ENCODE measurements at regions not wholly inside any gene's neighbourhood (a gene's known extent, or its start where the extent isn't known, plus 50 kb on each side); places are given as distances from the start of the nearest gene placed in this dataset.

- TF ChIP-seq CTCF (IDR thresholded peaks at IDR 0.05; ENCODE audit: low read depth, low read length, missing control alignments), result no peak
These were observed 148.1 kb downstream of the PPARGC1A start for GRCh38 chr4:23741681-23742191.

GRCh38 chr4:23737571-23737970, 152.3 kb downstream of the PPARGC1A start:
- TF ChIP-seq CTCF (IDR thresholded peaks at IDR 0.05; ENCODE audit: low read depth, low read length, missing control alignments), result no peak
- in situ Hi-C loops (cut with HindIII; ENCODE audit: low sequenced_read_pairs), result no loop called here
- no peak for DNase-seq (ENCODE audit: low read depth)
- H3K4me3 ChIP-seq (ENCODE audit: low read depth, low read length), result no peak overlapping the region

More at GRCh38 chr4:23741681-23742191, 148.1 kb downstream of the PPARGC1A start:
- H3K4me3 ChIP-seq (ENCODE audit: low read depth, low read length), result no peak overlapping the region
- DNase-seq (ENCODE audit: low read depth), result no peak
- in situ Hi-C loops (cut with HindIII; ENCODE audit: low sequenced_read_pairs), result no loop called here

- in situ Hi-C loops (cut with HindIII; ENCODE audit: low sequenced_read_pairs), result no loop called here
- no peak for DNase-seq (ENCODE audit: low read depth)
- TF ChIP-seq CTCF (IDR thresholded peaks at IDR 0.05; ENCODE audit: low read depth, low read length, missing control alignments), result no peak
- H3K4me3 ChIP-seq (ENCODE audit: low read depth, low read length), result no peak overlapping the region
These were observed 153.4 kb downstream of the PPARGC1A start for GRCh38 chr4:23736466-23736865.

GRCh38 chr4:23734000-23734399, 155.8 kb downstream of the PPARGC1A start:
- DNase-seq (ENCODE audit: low read depth), result no peak
- in situ Hi-C loops (cut with HindIII; ENCODE audit: low sequenced_read_pairs), result no loop called here
- H3K4me3 ChIP-seq (ENCODE audit: low read depth, low read length), result no peak overlapping the region
- TF ChIP-seq CTCF (IDR thresholded peaks at IDR 0.05; ENCODE audit: low read depth, low read length, missing control alignments), result no peak

DNA sequence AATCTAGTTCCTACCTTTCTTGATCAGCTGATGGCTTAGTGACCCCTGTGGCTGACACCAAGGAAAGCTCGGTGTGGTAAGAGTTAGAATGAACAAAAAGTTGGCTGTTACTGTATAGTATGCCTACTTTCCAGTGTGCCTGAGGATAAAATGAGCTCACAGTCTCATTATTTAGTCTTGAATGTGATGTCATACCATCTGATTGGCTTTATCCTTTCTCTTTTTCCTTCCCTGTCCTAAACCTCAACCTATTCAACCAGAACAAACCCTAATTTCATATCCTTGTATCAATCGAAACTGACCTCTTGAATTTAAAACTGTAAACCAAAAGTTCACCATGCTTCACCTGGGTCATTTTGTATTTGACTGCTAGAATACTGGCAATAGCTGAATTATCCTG, 156.4 kb downstream of the PPARGC1A start:
- no peak overlapping the region for H3K4me3 ChIP-seq (ENCODE audit: low read depth, low read length)
- in situ Hi-C loops (cut with HindIII; ENCODE audit: low sequenced_read_pairs), result no loop called here
- TF ChIP-seq CTCF (IDR thresholded peaks at IDR 0.05; ENCODE audit: low read depth, low read length, missing control alignments), result no peak
- no peak for DNase-seq (ENCODE audit: low read depth)

- in situ Hi-C loops (cut with HindIII; ENCODE audit: low sequenced_read_pairs), result no loop called here
- TF ChIP-seq CTCF (IDR thresholded peaks at IDR 0.05; ENCODE audit: low read depth, low read length, missing control alignments), result no peak
- no peak overlapping the region for H3K4me3 ChIP-seq (ENCODE audit: low read depth, low read length)
- DNase-seq (ENCODE audit: low read depth), result no peak
These were observed 158.8 kb downstream of the PPARGC1A start for GRCh38 chr4:23730998-23731397.

DNA sequence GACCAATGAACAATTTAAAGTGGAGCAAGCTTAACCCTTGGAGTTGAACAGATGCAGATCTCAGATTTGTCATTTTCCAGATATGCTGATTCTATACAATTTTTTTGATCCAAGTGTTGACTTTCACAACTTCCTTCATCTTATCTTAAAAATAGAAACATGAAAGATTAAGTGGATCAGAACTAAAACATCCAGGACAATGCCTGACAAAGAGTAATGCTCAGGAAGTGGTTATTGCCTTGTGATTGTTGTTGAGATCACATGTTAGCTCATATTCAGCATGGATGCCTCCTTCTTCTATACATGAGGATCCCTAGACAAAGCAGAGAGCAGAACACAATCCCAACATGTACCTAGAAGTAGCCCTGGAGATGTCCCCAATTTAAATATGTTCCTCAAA, 160.9 kb downstream of the PPARGC1A start:
- no peak overlapping the region for H3K4me3 ChIP-seq (ENCODE audit: low read depth, low read length)
- DNase-seq (ENCODE audit: low read depth), result no peak
- in situ Hi-C loops (cut with HindIII; ENCODE audit: low sequenced_read_pairs), result no loop called here
- no peak for TF ChIP-seq CTCF (IDR thresholded peaks at IDR 0.05; ENCODE audit: low read depth, low read length, missing control alignments)

All from astrocyte of the cerebellum (primary cell).